ENCODE measurements at regions not wholly inside any gene's neighbourhood (a gene's known extent, or its start where the extent isn't known, plus 50 kb on each side); places are given as distances from the start of the nearest gene placed in this dataset.

DNA sequence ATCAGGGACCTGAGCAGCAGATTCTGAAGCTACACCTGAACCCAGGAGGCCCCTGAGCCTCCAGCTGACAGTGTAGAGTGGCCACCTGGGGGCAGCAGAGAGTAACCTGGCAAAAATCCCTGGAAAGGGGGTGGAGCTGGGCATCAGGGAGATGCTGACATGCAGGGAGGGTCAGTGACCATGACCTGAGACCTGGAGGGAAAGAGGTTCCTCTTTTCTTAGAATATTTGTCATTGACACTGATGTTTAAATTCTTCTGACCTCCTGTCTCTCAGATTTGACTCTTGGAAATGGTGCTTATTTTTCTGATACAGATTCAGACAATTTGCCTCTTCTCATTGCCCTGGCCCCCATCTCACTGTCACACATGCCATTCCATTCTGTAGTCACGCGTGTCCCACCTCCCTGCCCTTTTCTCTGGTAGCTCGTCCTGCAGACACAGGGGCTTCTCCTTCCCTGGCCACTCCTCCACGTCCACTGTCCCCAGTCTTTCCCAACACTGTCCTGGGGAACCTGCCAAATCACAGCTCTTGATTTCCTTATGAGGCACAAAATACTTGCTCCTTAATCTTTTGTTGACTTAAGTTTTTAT is 117.2 kb upstream of the IGLL5 start:
- no peaks in the 10 kb centered on the region for H3K9me3 ChIP-seq (ENCODE audit: control insufficient read depth, insufficient read depth, low read depth, low read length)
- TF ChIP-seq CTCF (tag by site-specific recombination; IDR thresholded peaks at IDR 0.05) = peak; percentile 56
- 0 out of 2 replicates have a peak, but pooled peaks have one; percentile 19 for TF ChIP-seq KLF9 (tag by site-specific recombination; IDR thresholded peaks at IDR 0.05; ENCODE audit: low read depth)
- no peak for TF ChIP-seq KLF7 (tag by site-specific recombination; IDR thresholded peaks at IDR 0.05; ENCODE audit: borderline replicate concordance)
- TF ChIP-seq ZNF654 (tag by site-specific recombination; IDR thresholded peaks at IDR 0.05; ENCODE audit: low read depth) = peak; percentile 40
- peak; percentile 43; the same call in 1 of the 2 replicates for TF ChIP-seq IKZF3 (tag by site-specific recombination; IDR thresholded peaks at IDR 0.05)
- no peak for TF ChIP-seq SP3 (tag by site-specific recombination; IDR thresholded peaks at IDR 0.05)
- ChIA-PET CTCF (interaction anchor here (0.6 to 9.5 kb wide), 61 partner anchors 10 to 1006 kb away, joined by 3 to 158 read pairs (median 5); no protein-coding TSS in a partner anchor), POLR2A (interaction anchor here (0.9 kb wide), 2 partner anchors 12 to 114 kb away, joined by 3 read pairs; no protein-coding TSS in a partner anchor)
- H3K36me3 ChIP-seq (ENCODE audit: control insufficient read depth in 2 of 2, insufficient read depth in 1 of 2, low read length in 2 of 2) = no peaks in the 10 kb centered on the region
- H3K27ac ChIP-seq (ENCODE audit: extremely low read depth, low read depth, low read length) = no peak overlapping the region
- no peak overlapping the region for H3K4me3 ChIP-seq (ENCODE audit: low read depth, low read length)
- no peaks in the 10 kb centered on the region for H3K4me1 ChIP-seq (ENCODE audit: control insufficient read depth, insufficient read depth, low read length)

GRCh38 chr22:22770881-22771280 is 116.7 kb upstream of the IGLL5 start:
- Histone ChIP-seq H3K9me3 (ENCODE audit: control insufficient read depth, insufficient read depth, low read depth, low read length) (no peaks in the 10 kb centered on the region), H3K4me1 (ENCODE audit: control insufficient read depth, insufficient read depth, low read length) (no peaks in the 10 kb centered on the region), H3K27ac (ENCODE audit: extremely low read depth, low read depth, low read length) (no peak overlapping the region), H3K4me3 (ENCODE audit: low read depth, low read length) (no peak overlapping the region), H3K36me3 (ENCODE audit: control insufficient read depth in 2 of 2, insufficient read depth in 1 of 2, low read length in 2 of 2) (no peaks in the 10 kb centered on the region)
- ChIA-PET CTCF (interaction anchor here (0.7 to 9.5 kb wide), 48 partner anchors 10 to 574 kb away, joined by 3 to 158 read pairs (median 6); no protein-coding TSS in a partner anchor), POLR2A (interaction anchor here (0.9 kb wide), 1 partner anchor 113 kb away, joined by 3 read pairs; no protein-coding TSS in a partner anchor)
- no peak for TF ChIP-seq TCF7L2 (IDR thresholded peaks at IDR 0.05; ENCODE audit: borderline replicate concordance, low read depth, low read length)
- TF ChIP-seq ZNF658 (tag by site-specific recombination; IDR thresholded peaks at IDR 0.05) = no peak
- no peak for TF ChIP-seq ZNF23 (tag by site-specific recombination; IDR thresholded peaks at IDR 0.05; ENCODE audit: borderline replicate concordance)
- TF ChIP-seq ZNF626 (tag by site-specific recombination; IDR thresholded peaks at IDR 0.05) = no peak
- TF ChIP-seq, protein P1, sequence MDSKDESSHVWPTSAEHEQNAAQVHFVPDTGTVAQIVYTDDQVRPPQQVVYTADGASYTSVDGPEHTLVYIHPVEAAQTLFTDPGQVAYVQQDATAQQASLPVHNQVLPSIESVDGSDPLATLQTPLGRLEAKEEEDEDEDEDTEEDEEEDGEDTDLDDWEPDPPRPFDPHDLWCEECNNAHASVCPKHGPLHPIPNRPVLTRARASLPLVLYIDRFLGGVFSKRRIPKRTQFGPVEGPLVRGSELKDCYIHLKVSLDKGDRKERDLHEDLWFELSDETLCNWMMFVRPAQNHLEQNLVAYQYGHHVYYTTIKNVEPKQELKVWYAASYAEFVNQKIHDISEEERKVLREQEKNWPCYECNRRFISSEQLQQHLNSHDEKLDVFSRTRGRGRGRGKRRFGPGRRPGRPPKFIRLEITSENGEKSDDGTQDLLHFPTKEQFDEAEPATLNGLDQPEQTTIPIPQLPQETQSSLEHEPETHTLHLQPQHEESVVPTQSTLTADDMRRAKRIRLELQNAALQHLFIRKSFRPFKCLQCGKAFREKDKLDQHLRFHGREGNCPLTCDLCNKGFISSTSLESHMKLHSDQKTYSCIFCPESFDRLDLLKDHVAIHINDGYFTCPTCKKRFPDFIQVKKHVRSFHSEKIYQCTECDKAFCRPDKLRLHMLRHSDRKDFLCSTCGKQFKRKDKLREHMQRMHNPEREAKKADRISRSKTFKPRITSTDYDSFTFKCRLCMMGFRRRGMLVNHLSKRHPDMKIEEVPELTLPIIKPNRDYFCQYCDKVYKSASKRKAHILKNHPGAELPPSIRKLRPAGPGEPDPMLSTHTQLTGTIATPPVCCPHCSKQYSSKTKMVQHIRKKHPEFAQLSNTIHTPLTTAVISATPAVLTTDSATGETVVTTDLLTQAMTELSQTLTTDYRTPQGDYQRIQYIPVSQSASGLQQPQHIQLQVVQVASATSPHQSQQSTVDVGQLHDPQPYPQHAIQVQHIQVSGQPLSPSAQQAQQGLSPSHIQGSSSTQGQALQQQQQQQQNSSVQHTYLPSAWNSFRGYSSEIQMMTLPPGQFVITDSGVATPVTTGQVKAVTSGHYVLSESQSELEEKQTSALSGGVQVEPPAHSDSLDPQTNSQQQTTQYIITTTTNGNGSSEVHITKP (tag by site-specific recombination; IDR thresholded peaks at IDR 0.05) = no peak
- no peak for TF ChIP-seq ZNF112 (tag by site-specific recombination; IDR thresholded peaks at IDR 0.05)
- TF ChIP-seq ZFP37 (tag by site-specific recombination; IDR thresholded peaks at IDR 0.05) = no peak
- TF ChIP-seq ZNF426 (tag by site-specific recombination; IDR thresholded peaks at IDR 0.05) = no peak
- TF ChIP-seq KLF17 (tag by site-specific recombination; IDR thresholded peaks at IDR 0.05) = no peak
- TF ChIP-seq ZNF473 (tag by site-specific recombination; IDR thresholded peaks at IDR 0.05) = no peak
- no peak for TF ChIP-seq ZNF571 (tag by site-specific recombination; IDR thresholded peaks at IDR 0.05)
- no peak for TF ChIP-seq ZNF791 (tag by site-specific recombination; IDR thresholded peaks at IDR 0.05)
- no peak for TF ChIP-seq SP2 (tag by site-specific recombination; IDR thresholded peaks at IDR 0.05)
- TF ChIP-seq ZBTB20 (tag by site-specific recombination; IDR thresholded peaks at IDR 0.05) = no peak
- no peak for TF ChIP-seq ZBTB6 (tag by site-specific recombination; IDR thresholded peaks at IDR 0.05)
- no peak for TF ChIP-seq ZNF366 (tag by site-specific recombination; conservative IDR thresholded peaks at IDR 0.05)
- TF ChIP-seq YY1 (tag by site-specific recombination; IDR thresholded peaks at IDR 0.05) = no peak
- TF ChIP-seq ZSCAN23 (tag by site-specific recombination; IDR thresholded peaks at IDR 0.05) = no peak

Data from HEK293 (cell line).